HEK293 (cell line): ENCODE measurements at regions not wholly inside any gene's neighbourhood (a gene's known extent, or its start where the extent isn't known, plus 50 kb on each side); places are given as distances from the start of the nearest gene placed in this dataset.

Experiments
- CTCF ChIP-seq: fragments of 450-650 bp; formaldehyde crosslinking; IDR thresholded peaks from 2 replicates; pipeline ENCODE4 v1.5.1; 2016; ENCODE audit warnings: missing biosample characterization, missing genetic modification characterization
- GLI4 ChIP-seq: fragments of 450-650 bp; formaldehyde crosslinking; IDR thresholded peaks from 2 replicates; pipeline ENCODE4 v1.5.1; 2016; ENCODE audit warnings: missing biosample characterization, missing genetic modification characterization
- PRDM6 ChIP-seq: fragments of 450-650 bp; formaldehyde crosslinking; IDR thresholded peaks from 2 replicates; pipeline ENCODE4 v1.5.1; 2017; ENCODE audit warnings: missing biosample characterization, missing genetic modification characterization
- ZBTB1 ChIP-seq: fragments of 450-650 bp; formaldehyde crosslinking; IDR thresholded peaks from 2 replicates; pipeline ENCODE4 v1.5.1; 2016; ENCODE audit warnings: missing biosample characterization, missing genetic modification characterization
- ZBTB44 ChIP-seq: fragments of 450-650 bp; IDR thresholded peaks from 2 replicates; pipeline ENCODE4 v1.5.1; 2018; ENCODE audit warnings: missing biosample characterization, mild to moderate bottlenecking, missing genetic modification characterization
- ZBTB7A ChIP-seq: fragments of 450-650 bp; formaldehyde crosslinking; IDR thresholded peaks from 2 replicates; pipeline ENCODE4 v1.5.1; 2016; ENCODE audit warnings: low read depth, missing biosample characterization, missing genetic modification characterization
- ZNF24 ChIP-seq: fragments of 450-650 bp; formaldehyde crosslinking; IDR thresholded peaks from 2 replicates; pipeline ENCODE4 v1.5.1; 2016; ENCODE audit warnings: missing biosample characterization, missing genetic modification characterization

GRCh38 chr9:79003514-79003913, 568.3 kb upstream of the TLE4 start:
- no peak for TF ChIP-seq CTCF (tag by site-specific recombination)
- no peak for TF ChIP-seq GLI4 (tag by site-specific recombination)
- TF ChIP-seq ZNF24 (tag by site-specific recombination), result no peak
- no peak for TF ChIP-seq ZBTB1 (tag by site-specific recombination)
- TF ChIP-seq ZBTB7A (tag by site-specific recombination), result no peak
- no peak for TF ChIP-seq ZBTB44
- TF ChIP-seq PRDM6 (tag by site-specific recombination), result no peak
